GM12873 (cell line): ENCODE measurements at regions not wholly inside any gene's neighbourhood (a gene's known extent, or its start where the extent isn't known, plus 50 kb on each side); places are given as distances from the start of the nearest gene placed in this dataset.

Source experiments
- CTCF ChIP-seq: IDR thresholded peaks from 2 replicates; pipeline ENCODE4 v1.5.1; 2012; ENCODE audit warnings: low read depth, mild to moderate bottlenecking, moderate library complexity, low read length, control low read depth; ENCODE audit not compliant: insufficient read depth; ENCODE audit errors: missing control alignments

GRCh38 chr21:15359251-15359650, 294.5 kb upstream of the NRIP1 start:
- TF ChIP-seq CTCF: no peak

DNA sequence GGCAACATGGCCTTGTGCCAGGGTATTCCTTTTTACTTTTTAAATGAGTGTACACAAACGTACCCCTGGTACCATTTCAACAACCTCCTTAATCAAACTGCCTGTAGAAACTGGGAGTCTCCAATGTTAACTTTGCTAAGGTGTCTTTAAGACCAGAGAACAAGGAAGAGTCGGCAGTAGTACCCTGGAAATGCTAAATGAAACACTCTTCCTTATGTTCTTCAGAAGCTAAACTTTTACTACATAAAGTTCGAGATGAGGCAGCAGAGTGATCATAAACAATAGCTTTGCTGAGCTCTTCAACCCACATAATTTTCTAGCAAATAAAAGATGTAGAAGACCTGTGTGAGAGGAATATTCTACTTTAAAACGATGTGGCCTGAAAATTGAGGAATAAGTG, 297.7 kb upstream of the NRIP1 start:
- no peak for TF ChIP-seq CTCF

DNA sequence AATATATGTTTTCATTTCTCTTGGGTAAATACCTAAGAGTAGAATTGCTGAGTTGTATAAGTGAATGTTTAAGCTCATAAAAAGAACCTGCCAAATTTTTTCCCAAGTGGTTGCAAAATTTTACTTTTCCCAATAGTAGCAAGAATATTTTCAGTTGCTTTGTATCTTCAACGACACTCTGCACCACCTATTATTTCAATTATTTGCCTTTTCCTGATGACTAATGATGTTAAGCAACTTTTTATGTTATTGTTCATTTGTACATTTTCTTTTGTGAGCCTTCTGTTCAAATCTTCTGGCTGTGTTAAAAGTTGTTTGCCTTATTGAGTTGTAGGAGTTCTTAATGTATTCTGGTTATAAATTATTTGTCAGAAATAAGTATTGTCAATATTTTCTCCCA, 299.1 kb upstream of the NRIP1 start:
- TF ChIP-seq CTCF: no peak

DNA sequence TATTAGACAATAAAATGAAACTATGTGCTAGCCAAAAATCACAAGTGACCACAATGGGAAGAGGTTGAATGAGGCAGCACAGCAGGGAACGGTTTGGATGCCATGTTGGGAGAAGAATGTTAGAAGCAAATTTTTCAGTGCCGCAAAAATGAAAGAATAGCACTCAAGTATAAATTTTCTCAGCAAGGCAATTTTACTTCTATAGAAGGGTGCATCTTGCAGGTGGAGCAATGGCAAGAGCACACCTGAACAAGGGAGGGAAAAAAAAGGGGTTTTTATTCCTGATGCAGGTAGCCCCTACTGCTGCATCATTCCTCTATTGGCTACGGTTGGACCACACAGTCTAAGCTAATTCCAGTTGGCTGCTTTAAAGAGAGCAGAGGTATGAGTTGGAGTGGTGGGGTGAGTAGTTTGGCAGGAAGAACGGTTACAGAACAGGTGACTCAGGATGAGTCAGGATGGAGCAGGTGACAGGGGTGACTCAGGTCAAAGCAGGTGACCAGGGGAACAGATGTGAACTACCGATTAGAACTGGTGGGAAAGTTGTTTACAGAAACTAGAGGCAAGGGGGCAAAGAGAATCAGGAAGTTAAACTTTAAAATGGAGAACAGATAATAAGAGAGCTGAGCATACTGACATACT, 301.1 kb upstream of the NRIP1 start:
- TF ChIP-seq CTCF: no peak

DNA sequence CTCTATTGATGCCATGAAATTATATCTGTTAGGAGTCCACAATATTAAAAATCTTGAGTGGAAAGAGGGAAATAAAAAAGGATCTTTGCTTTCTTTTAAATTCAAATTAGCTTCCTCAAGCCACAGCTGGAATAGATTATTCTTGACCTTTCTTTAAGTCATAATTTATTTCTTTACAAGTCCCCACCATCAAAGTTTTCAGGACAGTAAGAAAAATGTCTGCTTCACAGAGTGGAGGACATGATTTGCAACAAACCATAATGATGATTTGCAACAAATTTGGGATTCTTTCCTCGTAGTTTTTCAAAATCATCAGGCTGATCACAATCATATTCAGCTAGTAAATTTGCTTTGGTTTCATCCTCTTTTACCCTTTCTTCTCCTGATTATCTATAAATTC, 301.8 kb upstream of the NRIP1 start:
- TF ChIP-seq CTCF: no peak

GRCh38 chr21:15367061-15367626, 302.3 kb upstream of the NRIP1 start:
- TF ChIP-seq CTCF: no peak

DNA sequence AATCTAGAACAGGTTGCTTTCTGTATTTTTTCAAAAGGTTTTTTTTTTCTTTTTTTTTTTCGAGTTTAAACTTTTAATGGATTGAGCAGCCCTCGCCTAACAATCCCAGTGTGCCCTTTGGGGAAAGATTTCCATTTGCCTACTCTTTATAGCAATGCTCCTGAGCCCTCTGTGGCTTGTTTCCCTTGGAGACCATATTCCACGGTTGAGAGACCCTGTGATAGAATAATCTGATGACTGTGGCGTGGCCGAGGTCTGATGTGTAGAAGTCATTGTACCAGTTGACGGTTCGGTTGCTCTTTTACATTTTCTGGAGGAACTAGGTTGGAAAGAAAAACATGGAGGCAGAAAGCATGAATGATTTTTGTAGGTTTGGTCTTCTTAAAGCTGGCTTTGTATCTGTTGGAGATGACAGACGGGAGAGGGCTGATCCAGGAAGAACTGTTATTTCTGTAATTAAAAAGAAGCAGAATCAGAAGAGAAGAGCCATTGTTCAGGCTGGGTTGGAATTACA, 305.7 kb upstream of the NRIP1 start:
- no peak for TF ChIP-seq CTCF
